ENCODE measurements at regions not wholly inside any gene's neighbourhood (a gene's known extent, or its start where the extent isn't known, plus 50 kb on each side); places are given as distances from the start of the nearest gene placed in this dataset.
"Not testable (repeated sequence)": the region's sequence is repeated elsewhere in the genome, so short reads cannot be mapped to it uniquely, and the experiment has no call there.

GRCh38 chr5:9818340-9818845 is 188.2 kb upstream of the TAS2R1 start:
- Mint-ChIP-seq H3K4me3 (ENCODE audit: unreplicated experiment) (no peak overlapping the region), H3K9me3 (ENCODE audit: unreplicated experiment) (no peaks in the 10 kb centered on the region), H3K36me3 (ENCODE audit: insufficient read depth, unreplicated experiment) (no peaks in the 10 kb centered on the region), H3K27ac (ENCODE audit: low read depth, unreplicated experiment) (no peak overlapping the region), H3K4me1 (ENCODE audit: insufficient read depth, unreplicated experiment) (peaks cover 8% of the 10 kb centered on the region), H3K27me3 (ENCODE audit: insufficient read depth, unreplicated experiment) (no peaks in the 10 kb centered on the region)
- intact Hi-C loops (cut with micrococcal nuclease) = no loop called here
- no TSS peak for BruUV-seq (replicated peaks)
- ChIA-PET CTCF (no interaction called here), POLR2A (no interaction called here)
- TF ChIP-seq CTCF (IDR thresholded peaks at IDR 0.05; ENCODE audit: unreplicated experiment) = no peak
- DNase-seq (ENCODE audit: unreplicated experiment) = no peak

GRCh38 chr5:9817819-9818218 is 187.7 kb upstream of the TAS2R1 start:
- no peaks in the 10 kb centered on the region for H3K9me3 Mint-ChIP-seq (ENCODE audit: unreplicated experiment)
- H3K36me3 Mint-ChIP-seq (ENCODE audit: insufficient read depth, unreplicated experiment) = no peaks in the 10 kb centered on the region
- ChIA-PET POLR2A (no interaction called here), CTCF (no interaction called here)
- no peak overlapping the region for H3K27ac Mint-ChIP-seq (ENCODE audit: low read depth, unreplicated experiment)
- DNase-seq (ENCODE audit: unreplicated experiment) = no peak
- peaks cover 8% of the 10 kb centered on the region for H3K4me1 Mint-ChIP-seq (ENCODE audit: insufficient read depth, unreplicated experiment)
- no peak for TF ChIP-seq CTCF (IDR thresholded peaks at IDR 0.05; ENCODE audit: unreplicated experiment)
- no peaks in the 10 kb centered on the region for H3K27me3 Mint-ChIP-seq (ENCODE audit: insufficient read depth, unreplicated experiment)
- no TSS peak for BruUV-seq (replicated peaks)
- no peak overlapping the region for H3K4me3 Mint-ChIP-seq (ENCODE audit: unreplicated experiment)
- intact Hi-C loops (cut with micrococcal nuclease) = no loop called here

- DNase-seq (ENCODE audit: unreplicated experiment) = no peak
- POLR2A ChIA-PET = no interaction called here
- H3K9me3 Mint-ChIP-seq (ENCODE audit: unreplicated experiment) = peaks cover 14% of the 10 kb centered on the region
- no peaks in the 10 kb centered on the region for H3K27me3 Mint-ChIP-seq (ENCODE audit: insufficient read depth, unreplicated experiment)
- no TSS peak for BruUV-seq (replicated peaks)
- intact Hi-C loops (cut with micrococcal nuclease) = no loop called here
- no peak overlapping the region for H3K4me3 Mint-ChIP-seq (ENCODE audit: unreplicated experiment)
- no peak for TF ChIP-seq CTCF (IDR thresholded peaks at IDR 0.05; ENCODE audit: unreplicated experiment)
- CTCF ChIA-PET = interaction anchor here (0.6 kb wide), 1 partner anchor 160 kb away, joined by 3 read pairs; no protein-coding TSS in a partner anchor
- H3K36me3 Mint-ChIP-seq (ENCODE audit: insufficient read depth, unreplicated experiment) = no peaks in the 10 kb centered on the region
- H3K4me1 Mint-ChIP-seq (ENCODE audit: insufficient read depth, unreplicated experiment) = no peaks in the 10 kb centered on the region
- H3K27ac Mint-ChIP-seq (ENCODE audit: low read depth, unreplicated experiment) = no peak overlapping the region
Measured at GRCh38 chr5:9815051-9815450, 184.9 kb upstream of the TAS2R1 start.

- H3K36me3 Mint-ChIP-seq (ENCODE audit: insufficient read depth, unreplicated experiment) = no peaks in the 10 kb centered on the region
- H3K27me3 Mint-ChIP-seq (ENCODE audit: insufficient read depth, unreplicated experiment) = no peaks in the 10 kb centered on the region
- H3K4me1 Mint-ChIP-seq (ENCODE audit: insufficient read depth, unreplicated experiment) = no peaks in the 10 kb centered on the region
Measured at GRCh38 chr5:9813305-9813704, 183.2 kb upstream of the TAS2R1 start.

GRCh38 chr5:9807366-9807765 is 177.2 kb upstream of the TAS2R1 start:
- POLR2A ChIA-PET; H3K36me3 Mint-ChIP-seq (ENCODE audit: insufficient read depth, unreplicated experiment); H3K27ac Mint-ChIP-seq (ENCODE audit: low read depth, unreplicated experiment); intact Hi-C loops (cut with micrococcal nuclease); DNase-seq (ENCODE audit: unreplicated experiment); CTCF ChIA-PET; BruUV-seq (replicated peaks); H3K4me3 Mint-ChIP-seq (ENCODE audit: unreplicated experiment); H3K4me1 Mint-ChIP-seq (ENCODE audit: insufficient read depth, unreplicated experiment): not testable (repeated sequence)
- H3K9me3 Mint-ChIP-seq (ENCODE audit: unreplicated experiment) = peaks cover 12% of the 10 kb centered on the region
- peaks cover 21% of the 10 kb centered on the region for H3K27me3 Mint-ChIP-seq (ENCODE audit: insufficient read depth, unreplicated experiment)

More at GRCh38 chr5:9813305-9813704, 183.2 kb upstream of the TAS2R1 start:
- intact Hi-C loops (cut with micrococcal nuclease) = no loop called here
- no peak for TF ChIP-seq CTCF (IDR thresholded peaks at IDR 0.05; ENCODE audit: unreplicated experiment)
- ChIA-PET CTCF (interaction anchor here (0.7 kb wide), 2 partner anchors 10 to 163 kb away, joined by 3 read pairs; no protein-coding TSS in a partner anchor), POLR2A (no interaction called here)
- no peak for DNase-seq (ENCODE audit: unreplicated experiment)
- Mint-ChIP-seq H3K4me3 (ENCODE audit: unreplicated experiment) (no peak overlapping the region), H3K27ac (ENCODE audit: low read depth, unreplicated experiment) (no peak overlapping the region), H3K9me3 (ENCODE audit: unreplicated experiment) (peaks cover 14% of the 10 kb centered on the region)
- no TSS peak for BruUV-seq (replicated peaks)

Data from MCF 10A (cell line).